HG02759 (cell line): ENCODE measurements at regions not wholly inside any gene's neighbourhood (a gene's known extent, or its start where the extent isn't known, plus 50 kb on each side); places are given as distances from the start of the nearest gene placed in this dataset.

Source experiments
- ATAC-seq: cut with Tn5 transposase; IDR thresholded peaks from one replicate; pipeline ENCODE4 v1.9.1; 2021; ENCODE audit warnings: mild to moderate bottlenecking, moderate library complexity; ENCODE audit not compliant: unreplicated experiment

GRCh38 chr2:118622913-118623312 is 224.5 kb downstream of the EN1 start:
- no peak for ATAC-seq

DNA sequence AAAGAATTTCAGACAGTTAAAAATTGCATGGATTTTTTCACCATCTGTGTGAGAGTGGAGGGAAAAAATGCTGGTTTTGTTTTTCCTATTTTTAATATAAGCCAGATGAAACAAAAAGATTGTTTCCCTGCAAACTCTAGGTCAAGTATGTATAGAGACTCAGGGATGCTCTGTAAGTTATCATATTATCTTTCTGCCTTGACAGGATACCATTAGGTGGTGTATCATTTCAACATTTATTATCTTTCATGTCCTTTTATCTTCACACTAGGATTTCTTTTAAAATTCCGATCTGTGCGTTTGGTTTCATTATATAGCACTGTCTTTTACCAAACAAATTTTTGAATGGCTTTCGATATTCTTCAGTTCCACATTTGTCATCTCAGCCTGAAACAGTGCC is 225.3 kb downstream of the EN1 start:
- ATAC-seq = no peak

GRCh38 chr2:118618279-118618678 is 229.2 kb downstream of the EN1 start:
- ATAC-seq = no peak

DNA sequence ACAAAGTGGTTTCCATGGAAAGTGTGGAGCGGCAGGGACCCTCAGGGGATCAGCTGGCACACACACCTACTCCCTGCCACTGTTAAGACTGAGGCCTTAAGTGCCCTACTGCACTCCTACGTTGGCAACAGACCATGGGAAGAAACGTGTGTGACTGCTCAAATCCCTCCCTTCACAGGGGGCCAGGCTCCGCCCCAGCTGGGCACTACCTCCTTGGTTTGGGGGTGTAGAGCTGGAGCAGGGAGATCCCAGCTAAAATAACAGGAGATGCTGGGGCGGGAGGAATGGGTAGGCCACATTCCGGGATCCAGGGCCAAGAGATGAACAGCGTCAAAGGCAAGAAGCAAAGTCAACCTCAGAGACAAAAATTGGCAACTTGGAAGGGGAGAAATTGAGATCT is 231.0 kb downstream of the EN1 start:
- no peak for ATAC-seq

DNA sequence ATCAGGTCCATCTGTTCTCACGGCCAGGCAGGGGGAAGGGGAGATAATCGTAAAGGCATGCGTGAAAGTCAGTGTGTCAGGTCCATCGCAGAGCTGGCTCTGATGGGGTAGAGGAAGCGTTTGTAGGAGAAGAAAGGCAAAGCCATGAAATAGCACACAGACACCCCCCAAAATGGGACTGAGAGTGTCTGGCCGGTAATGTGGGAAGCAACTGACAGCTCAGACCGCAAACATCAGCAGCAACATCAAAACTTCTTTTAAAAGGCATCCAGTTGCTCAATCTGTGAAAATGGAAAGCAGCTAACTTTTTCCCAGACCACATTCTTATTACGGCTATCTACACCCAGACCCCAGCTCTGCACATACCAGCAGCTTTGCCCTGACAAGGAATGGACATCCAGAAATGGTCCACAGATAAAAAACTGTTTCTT is 232.6 kb downstream of the EN1 start:
- no peak for ATAC-seq

GRCh38 chr2:118613737-118614136 is 233.7 kb downstream of the EN1 start:
- no peak for ATAC-seq

DNA sequence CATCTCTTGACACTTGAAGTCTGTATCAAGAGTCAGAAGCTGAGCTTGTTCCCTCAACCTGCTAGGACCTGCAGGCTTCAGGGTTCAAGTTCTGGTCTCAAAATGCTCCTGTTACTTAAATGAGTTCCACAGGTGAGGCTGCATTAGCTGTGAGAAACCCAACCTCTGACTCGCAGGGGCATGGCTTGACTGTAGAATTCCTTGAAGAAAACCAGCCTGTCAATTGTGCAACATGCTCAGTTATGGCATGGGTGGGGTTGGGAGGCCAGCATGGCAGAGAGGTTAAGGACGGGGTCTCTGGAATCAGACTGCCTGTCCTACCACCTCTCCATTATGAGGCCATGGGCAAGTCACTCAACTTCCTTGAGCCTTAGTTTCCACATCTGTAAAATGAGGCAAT is 235.8 kb downstream of the EN1 start:
- no peak for ATAC-seq

GRCh38 chr2:118609138-118609537 is 238.3 kb downstream of the EN1 start:
- ATAC-seq = no peak

GRCh38 chr2:118607641-118608040 is 239.8 kb downstream of the EN1 start:
- ATAC-seq = no peak

DNA sequence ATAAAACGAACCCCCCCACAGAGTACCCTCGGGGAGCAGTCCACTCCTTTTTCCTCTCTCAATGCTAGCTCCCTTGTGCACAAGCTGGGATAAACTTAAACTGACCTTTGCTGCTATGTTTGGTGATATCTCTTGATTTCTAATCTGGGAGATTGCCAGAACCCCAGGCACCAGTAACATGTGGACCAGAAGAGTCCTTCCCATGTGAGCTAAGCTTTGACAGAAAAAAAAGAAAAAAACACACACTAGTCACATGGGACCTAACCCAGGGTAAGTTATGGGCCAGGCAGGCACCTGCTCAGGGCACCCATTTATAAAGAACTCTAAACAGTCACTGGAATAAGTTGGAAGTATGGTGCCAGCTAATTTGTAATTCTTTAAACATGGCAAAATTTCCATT is 242.6 kb downstream of the EN1 start:
- no peak for ATAC-seq

DNA sequence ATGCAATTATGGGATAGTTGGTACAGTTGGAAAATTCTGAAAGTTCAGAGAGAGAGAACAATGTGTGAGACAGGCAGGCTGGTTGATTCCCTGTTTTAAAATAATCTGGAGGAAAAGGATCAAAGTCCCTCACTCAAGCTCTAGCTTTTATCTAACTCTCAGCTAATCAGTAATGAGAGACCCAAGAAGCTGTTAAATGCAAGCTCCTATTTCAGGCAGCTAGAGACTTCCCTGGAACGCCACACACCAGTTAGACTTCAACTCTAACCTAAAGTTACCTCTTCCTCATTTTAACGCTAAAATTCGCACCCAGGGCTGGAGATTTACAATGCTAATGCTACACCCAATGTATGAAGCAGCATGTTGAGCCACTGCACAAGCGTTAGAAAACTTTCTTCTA is 243.1 kb downstream of the EN1 start:
- ATAC-seq = no peak

- no peak for ATAC-seq
Measured at GRCh38 chr2:118599141-118599540, 248.3 kb downstream of the EN1 start.

- ATAC-seq = no peak
Measured at GRCh38 chr2:118596620-118597019, 250.8 kb downstream of the EN1 start.

GRCh38 chr2:118593257-118593656 is 254.2 kb downstream of the EN1 start:
- ATAC-seq = no peak

GRCh38 chr2:118591223-118591622 is 256.2 kb downstream of the EN1 start:
- ATAC-seq = no peak

DNA sequence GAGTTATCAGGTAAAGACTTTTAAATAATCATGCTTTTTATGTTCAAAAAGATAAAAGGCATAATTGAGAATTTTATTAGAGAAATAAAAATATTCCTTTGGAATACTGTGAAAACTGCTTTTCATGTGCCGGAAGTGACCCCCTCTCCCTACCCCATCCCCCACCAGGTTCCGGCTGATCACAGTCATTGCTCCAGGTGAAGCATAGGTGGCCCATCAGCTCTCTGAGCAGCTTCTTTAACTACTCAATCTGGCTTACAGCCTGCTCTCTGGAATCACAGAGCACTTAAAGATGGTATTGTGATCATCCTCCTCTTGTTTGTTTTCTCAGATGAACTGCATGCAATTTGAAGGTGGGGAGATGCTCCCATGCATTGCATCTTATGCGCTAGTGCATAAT is 257.7 kb downstream of the EN1 start:
- no peak for ATAC-seq

DNA sequence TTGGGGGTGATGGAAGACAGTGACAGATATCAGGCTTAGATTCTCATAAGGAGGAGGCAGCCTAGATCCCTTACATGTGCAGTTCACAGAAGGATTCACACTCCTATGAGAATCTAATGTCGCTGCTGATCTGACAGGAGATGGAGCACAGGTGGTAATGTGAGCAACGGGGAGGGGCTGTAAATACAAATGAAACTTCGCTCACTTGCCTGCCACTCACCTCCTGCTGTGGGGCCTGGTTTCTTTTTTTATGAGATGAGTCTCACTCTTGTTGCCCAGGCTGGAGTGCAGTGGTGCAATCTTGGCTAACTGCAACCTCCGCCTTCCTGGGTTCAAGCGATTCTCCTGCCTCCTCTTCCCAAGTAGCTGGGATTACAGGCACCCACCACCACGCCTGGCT is 258.6 kb downstream of the EN1 start:
- ATAC-seq = no peak

- ATAC-seq = no peak
Measured at GRCh38 chr2:118586312-118586711, 261.1 kb downstream of the EN1 start.

GRCh38 chr2:118584877-118585276 is 262.6 kb downstream of the EN1 start:
- ATAC-seq = no peak

DNA sequence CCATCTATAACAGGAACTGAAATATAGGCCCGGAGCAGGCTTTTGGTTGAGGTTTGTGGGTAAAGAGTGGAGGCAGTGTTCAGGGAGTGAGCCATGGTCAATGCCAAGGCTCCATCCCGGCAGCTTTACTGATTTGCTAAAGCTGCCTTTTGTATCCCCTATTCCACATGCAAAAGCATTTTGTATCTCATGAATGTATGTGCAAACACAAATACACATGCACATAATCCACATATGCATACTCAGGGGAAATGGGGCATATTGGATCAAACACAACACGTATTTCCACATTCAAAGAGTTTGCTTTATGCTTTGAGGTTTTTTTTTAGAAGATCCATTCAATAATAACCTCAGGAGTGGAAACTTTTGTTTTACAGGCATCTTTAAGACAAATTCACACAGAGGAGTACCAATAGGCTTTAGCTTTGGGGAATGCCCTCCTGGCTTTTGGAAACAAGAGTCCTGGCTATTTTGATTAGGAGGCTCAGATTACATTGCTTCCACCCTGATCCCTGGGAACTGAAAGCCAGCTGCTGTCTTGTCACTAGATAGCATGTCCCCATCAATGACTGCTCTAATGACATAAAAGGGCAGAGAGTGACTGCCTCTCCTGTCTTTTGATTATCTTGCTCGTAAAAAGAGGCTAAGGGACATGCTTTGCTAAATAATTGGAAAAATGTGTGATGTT is 263.2 kb downstream of the EN1 start:
- no peak for ATAC-seq

DNA sequence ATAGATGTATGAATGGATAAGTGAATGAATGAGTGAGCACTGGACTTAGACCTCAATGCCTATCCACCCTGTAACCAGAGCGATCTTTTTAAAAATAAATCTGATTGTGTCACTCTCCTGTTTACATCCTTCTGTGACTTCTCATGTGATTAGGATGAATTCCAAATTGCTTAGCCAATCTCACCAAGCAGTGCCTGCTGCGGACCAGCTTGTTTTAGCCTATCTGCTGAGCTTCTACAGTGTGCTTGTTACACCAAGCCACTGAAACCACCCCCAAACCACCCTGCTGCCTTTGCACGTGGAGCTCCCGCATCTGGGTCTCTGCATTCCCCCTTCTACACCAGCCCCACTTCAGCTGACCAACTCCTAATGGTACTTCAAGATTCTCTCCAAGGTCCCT is 265.4 kb downstream of the EN1 start:
- ATAC-seq = no peak

- ATAC-seq = no peak
Measured at GRCh38 chr2:118580651-118581050, 266.8 kb downstream of the EN1 start.

GRCh38 chr2:118580107-118580506 is 267.3 kb downstream of the EN1 start:
- no peak for ATAC-seq
